Panc1 (cell line): ENCODE measurements at regions not wholly inside any gene's neighbourhood (a gene's known extent, or its start where the extent isn't known, plus 50 kb on each side); places are given as distances from the start of the nearest gene placed in this dataset.

Experiments
- CTCF ChIP-seq: fragments of 450-650 bp; IDR thresholded peaks from 2 replicates; pipeline ENCODE4 v1.5.1; 2017; ENCODE audit warnings: mild to moderate bottlenecking
- POLR2AphosphoS5 ChIP-seq: IDR thresholded peaks from 2 replicates; pipeline ENCODE4 v1.6.1; 2012; ENCODE audit warnings: mild to moderate bottlenecking, low read depth, low read length, moderate library complexity
- SIN3A ChIP-seq: IDR thresholded peaks from 2 replicates; pipeline ENCODE4 v1.6.1; 2012; ENCODE audit warnings: low read depth, mild to moderate bottlenecking, low read length, moderate library complexity, borderline replicate concordance; ENCODE audit not compliant: insufficient read depth
- TCF7L2 ChIP-seq: IDR thresholded peaks from 2 replicates; pipeline ENCODE4 v1.6.1; 2011; ENCODE audit warnings: mild to moderate bottlenecking, low read depth, low read length, inconsistent platforms

- TF ChIP-seq CTCF (no peak), POLR2AphosphoS5 (no peak), SIN3A (no peak), TCF7L2 (no peak)
Measured at GRCh38 chr6:135680964-135681913, 170.3 kb upstream of the PDE7B start.
